Tibial nerve (tissue), 4 donors: ENCODE measurements at regions not wholly inside any gene's neighbourhood (a gene's known extent, or its start where the extent isn't known, plus 50 kb on each side); places are given as distances from the start of the nearest gene placed in this dataset.

Experiments used
- CTCF ChIP-seq, 5 experiments: fragments of 200-600 bp in 3 of 5; fragments of 450-650 bp in 2 of 5; sonication (generic) in 3 of 5; IDR thresholded peaks; one replicate each; pipeline ENCODE4 v1.5.1; 2016 to 2019; ENCODE audit warnings: antibody characterized with exemption in 5 of 5, mild to moderate bottlenecking in 3 of 5, moderate library complexity in 2 of 5
- EP300 ChIP-seq, 2 donors: sonication (generic); formaldehyde crosslinking; IDR thresholded peaks; one replicate each; pipeline ENCODE4 v1.6.1; 2017; ENCODE audit warnings: antibody characterized with exemption in 2 of 2, mild to moderate bottlenecking in 1 of 2
- POLR2A ChIP-seq, 2 donors: fragments of 450-650 bp; IDR thresholded peaks; one replicate each; pipeline ENCODE4 v1.6.1; 2017; ENCODE audit warnings: antibody characterized with exemption in 2 of 2, mild to moderate bottlenecking in 2 of 2, moderate library complexity in 2 of 2

GRCh38 chr1:95865769-95866168 is 631.8 kb downstream of the RWDD3 start:
- TF ChIP-seq CTCF (IDR thresholded peaks at IDR 0.05) (no peak), POLR2A (IDR thresholded peaks at IDR 0.05) (no peak), EP300 (IDR thresholded peaks at IDR 0.05) (no peak)
